ENCODE measurements at regions not wholly inside any gene's neighbourhood (a gene's known extent, or its start where the extent isn't known, plus 50 kb on each side); places are given as distances from the start of the nearest gene placed in this dataset.
"Not testable (repeated sequence)": the region's sequence is repeated elsewhere in the genome, so short reads cannot be mapped to it uniquely, and the experiment has no call there.

DNA sequence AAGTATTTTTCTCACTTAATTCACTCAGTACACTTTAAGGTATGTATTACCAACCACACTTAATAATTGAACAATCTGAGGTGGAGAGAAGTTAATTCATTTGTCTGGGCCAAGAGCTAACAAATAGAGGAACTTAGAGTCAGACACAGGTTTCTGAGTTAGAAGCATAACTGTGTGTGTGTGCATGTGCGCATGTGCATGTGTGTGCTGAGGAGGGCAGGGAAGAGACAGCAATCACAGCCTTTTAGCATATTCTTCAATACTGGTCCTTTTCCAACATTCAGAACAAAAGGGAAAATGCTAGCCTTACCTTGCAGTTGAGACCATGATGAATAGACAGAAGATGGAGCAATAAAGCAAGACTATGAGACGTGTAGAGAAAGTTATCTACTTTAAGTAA lies 136.2 kb upstream of the ATP5MC3 start:
- DNase-seq: no peak

DNA sequence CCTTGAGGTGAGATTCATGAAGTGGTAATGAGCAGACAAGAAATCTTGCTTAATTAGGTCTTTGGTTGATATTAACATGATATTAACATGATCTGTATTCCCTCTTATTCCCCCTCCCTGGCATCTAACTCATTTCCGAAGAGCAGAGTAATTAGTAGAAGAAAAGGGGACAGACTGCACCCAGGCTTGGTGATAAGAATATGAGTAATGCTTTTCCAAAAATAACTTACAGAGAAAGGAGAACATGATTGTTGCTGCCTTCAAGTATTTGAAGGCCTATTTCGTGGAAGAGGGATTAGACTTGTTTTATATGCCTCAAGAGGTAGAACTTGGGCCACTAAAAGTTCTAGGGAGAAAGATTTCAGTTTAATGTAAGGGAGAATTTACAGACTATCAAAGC lies 130.6 kb upstream of the ATP5MC3 start:
- DNase-seq: no peak

DNA sequence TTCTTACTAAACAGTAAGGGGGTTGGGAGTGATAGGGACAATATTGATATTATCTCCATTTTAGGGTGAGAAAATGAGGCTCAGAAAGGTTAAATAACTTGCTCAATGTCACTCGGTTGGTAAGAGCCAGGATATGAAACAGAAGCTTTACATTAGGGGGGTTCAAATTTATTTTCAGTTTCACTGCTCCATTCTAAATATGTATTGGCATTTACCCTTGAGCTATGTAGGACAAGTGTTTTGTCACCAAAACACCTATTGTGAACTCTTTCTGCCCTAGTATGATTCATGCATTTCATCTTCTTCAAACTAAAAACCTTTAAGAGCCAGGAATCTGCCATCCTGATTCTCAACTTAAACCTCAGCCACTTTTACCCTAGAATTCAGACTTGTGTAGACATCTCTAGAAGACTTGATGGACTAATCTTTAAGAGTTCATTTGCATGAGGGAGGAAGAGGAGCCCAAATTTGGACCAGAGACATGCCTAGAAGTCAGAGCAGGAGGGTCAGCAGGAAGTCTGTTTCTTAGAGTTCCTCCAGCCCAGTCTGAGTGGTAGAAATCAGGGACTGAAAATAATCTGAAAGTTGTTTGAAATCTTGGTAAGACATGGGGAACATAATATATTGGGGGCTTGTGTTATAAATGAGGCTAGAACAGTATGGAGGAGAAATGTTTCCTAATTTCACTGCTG lies 129.4 kb upstream of the ATP5MC3 start:
- DNase-seq: no peak

DNA sequence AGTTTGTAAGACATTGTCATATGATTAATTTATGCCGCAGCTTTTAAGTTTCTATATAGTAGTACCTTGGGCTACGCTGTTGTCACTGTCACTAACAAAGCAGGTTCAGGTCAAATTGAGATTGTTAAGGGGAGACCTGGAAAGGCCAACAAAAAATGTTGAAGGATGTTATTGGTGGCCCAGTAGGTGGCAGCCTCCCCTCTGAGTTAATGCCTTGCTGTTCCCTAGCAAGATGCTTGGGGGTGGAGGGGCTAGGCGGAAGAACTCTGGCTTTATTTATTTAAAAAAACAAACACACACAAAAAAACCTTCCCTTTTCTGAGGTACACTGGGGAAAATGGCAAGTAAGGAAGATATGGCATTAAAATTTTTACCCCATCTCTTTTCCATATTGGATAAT lies 128.3 kb upstream of the ATP5MC3 start:
- peak; percentile 50 for DNase-seq

GRCh38 chr2:175308005-175308404 lies 126.5 kb upstream of the ATP5MC3 start:
- no peak for DNase-seq

GRCh38 chr2:175304541-175304940 lies 123.0 kb upstream of the ATP5MC3 start:
- no peak for DNase-seq

- no peak for DNase-seq
Observed at GRCh38 chr2:175293776-175294175, 112.3 kb upstream of the ATP5MC3 start.

GRCh38 chr2:175293195-175293594 lies 111.7 kb upstream of the ATP5MC3 start:
- no peak for DNase-seq

DNA sequence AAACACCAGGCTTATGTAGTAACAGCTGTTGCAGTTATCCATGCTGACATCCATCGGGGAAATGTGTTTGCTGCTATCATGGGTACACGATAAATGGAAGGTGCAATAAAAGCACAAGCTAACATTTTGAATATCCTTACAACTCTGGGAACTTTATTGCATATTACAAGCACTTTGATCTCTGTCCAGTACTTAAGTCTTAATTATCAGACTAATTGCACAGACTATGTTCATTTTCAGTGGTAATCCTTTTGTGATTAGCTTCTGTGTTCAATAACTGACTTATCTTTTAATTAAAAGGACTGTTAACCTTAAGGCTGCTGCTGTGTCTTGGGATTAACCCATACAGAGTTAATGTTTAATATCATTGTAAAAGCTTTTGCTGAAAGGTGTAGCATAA lies 101.4 kb upstream of the ATP5MC3 start:
- no peak for DNase-seq

DNA sequence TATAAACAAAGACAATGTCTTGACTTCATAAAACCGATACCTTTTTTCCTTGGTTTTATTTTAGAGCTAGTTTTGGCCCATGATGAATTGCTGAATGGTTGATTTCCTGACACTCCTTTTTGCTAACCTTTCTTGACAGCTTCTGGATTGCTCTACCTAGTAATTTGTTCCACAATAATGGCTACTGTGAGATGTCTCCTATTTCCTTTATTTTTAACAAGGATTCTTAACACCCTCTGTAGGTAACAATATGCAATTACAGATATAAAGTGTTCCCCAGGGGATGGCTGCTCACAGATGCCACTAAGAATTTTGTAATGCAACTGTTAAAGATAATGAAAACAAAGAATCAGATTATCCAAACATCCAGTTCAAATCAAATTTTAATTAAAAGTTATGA lies 100.8 kb upstream of the ATP5MC3 start:
- peak; percentile 65 for DNase-seq

- no peak for DNase-seq
Observed at GRCh38 chr2:175277772-175278171, 96.3 kb upstream of the ATP5MC3 start.

DNA sequence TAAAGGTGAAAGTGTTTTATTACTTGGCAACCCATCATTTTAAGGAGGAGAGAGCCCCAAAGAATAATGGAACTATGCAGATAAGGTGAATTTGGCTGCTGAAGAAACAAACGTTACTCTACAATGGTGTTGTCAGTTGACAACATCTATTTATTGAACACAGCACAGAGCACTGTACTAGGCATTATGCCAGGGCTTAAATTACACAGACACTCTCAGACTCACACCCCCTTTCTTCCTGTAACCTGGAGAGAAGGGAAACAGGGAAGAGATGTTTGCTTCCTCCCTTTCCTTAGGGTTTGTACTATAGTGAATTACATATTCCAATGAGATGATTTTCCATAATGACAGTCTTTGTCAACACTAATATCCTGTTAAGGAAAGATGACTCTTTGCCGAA lies 94.0 kb upstream of the ATP5MC3 start:
- DNase-seq: no peak

DNA sequence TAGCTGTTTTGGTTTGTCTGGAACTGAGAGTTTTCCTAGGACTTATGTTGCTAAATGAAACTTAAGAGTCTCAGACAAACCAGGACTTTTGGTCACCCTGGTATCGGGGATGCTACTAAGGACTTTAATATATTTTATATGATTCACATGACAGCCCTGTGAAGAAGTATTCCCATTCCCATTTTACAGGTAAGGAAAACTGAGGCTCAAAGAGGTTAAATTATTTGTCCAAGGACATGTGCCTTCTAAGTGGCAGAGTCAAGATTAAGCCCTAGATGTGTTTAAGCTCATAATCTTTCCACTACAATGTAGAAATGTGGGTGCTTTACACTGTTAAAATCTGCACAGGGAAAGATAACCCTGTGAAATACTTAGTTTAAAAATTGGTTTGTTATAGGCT lies 77.7 kb upstream of the ATP5MC3 start:
- DNase-seq: no peak

- DNase-seq: no peak
Observed at GRCh38 chr2:175256806-175257585, 75.5 kb upstream of the ATP5MC3 start.

- DNase-seq: not testable (repeated sequence)
Observed at GRCh38 chr2:175256391-175256790, 74.9 kb upstream of the ATP5MC3 start.

DNA sequence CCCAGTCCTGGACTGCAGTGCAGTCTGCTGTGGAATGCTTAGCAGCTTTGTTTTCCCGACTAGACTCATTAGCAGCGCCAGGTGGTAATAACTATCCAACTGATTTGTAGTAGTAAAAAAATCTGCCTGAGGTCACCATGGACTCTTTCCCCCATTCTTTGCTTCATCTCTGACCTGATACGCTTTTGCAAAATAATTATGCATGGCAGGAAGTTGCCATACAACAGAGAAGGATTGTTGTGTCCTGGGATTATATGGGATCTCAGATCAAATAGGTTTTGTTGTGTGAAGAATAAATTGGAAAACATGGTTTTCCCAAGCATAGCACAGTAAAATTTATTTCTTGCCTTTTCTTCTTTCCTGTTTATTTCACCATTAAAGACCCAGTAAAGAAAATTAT lies 72.4 kb upstream of the ATP5MC3 start:
- no peak for DNase-seq

DNA sequence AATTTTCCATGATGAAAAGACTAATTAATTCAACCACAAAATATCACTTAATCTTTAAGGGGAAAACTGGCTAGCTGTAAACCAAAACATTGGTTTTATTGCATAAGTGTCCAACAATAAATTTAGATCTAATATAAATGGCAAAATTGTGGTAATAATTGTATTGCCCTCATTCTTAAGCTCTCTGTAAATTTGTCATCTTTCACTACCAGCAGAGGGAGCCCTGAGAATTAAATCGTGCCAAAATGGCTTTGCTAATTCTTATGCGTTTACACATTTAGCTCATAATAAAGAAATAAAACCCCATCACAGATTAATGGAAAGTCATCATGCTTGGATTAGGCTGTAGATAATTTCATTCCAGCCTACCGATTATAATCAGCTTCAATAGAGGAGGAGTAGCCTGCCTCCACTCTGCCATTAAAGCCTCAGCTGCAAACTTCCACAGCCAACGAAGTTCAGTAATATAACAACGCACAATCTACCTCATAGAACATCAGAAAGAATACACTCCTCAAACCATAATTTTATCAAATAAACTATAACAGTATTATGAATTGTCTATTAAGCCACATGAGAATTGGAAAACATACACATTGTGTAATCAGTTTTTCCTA lies 70.0 kb upstream of the ATP5MC3 start:
- peak; percentile 19 for DNase-seq

DNA sequence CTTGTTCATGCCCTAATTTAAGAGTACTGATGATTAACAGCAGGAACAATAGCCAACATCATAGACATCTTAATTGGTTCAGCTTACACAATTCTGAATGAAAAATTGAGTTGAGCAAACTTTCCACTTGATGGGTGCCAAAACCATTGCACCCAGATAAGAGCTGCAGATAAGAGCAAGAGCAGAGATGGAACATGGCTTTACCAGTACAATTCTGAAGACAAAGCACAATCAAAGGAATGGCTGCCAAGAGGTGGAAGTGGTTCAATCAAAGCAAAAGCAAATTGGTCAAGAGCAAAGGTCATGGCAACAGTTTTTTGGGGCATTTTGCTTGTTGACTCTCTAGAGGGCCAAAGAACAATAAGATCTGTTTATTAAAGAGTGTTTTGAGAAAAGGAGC lies 65.6 kb upstream of the ATP5MC3 start:
- no peak for DNase-seq

GRCh38 chr2:175244697-175245096 lies 63.2 kb upstream of the ATP5MC3 start:
- DNase-seq: no peak

GRCh38 chr2:175241691-175242090 lies 60.2 kb upstream of the ATP5MC3 start:
- DNase-seq: no peak

GRCh38 chr2:175240033-175240432 lies 58.5 kb upstream of the ATP5MC3 start:
- not testable (repeated sequence) for DNase-seq

GRCh38 chr2:175236930-175237329 lies 55.4 kb upstream of the ATP5MC3 start:
- no peak for DNase-seq

GRCh38 chr2:175234650-175235049 lies 53.1 kb upstream of the ATP5MC3 start:
- no peak for DNase-seq

DNA sequence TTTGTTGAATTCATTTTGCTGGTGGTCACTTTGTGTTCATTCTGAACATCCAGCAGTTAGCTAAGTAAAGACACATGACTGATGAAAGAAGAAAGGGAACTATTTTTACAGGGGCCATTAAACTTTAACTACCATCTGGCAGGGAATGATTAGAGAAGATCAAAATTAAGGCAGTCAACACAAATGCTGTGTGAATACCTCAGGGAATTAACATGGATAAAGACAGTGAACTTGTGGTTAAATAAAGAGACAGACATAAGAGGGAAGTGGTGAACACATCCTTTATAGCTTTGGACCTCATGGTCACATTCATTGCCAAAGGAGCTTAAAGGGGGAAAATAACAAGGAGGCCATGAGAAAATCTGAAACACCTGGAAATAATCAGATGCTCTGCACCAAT lies 52.6 kb upstream of the ATP5MC3 start:
- DNase-seq: no peak

Measured in NCI-H526 treated with DMSO at 0.1 percent for 48 hours (cell line).